ENCODE measurements at regions not wholly inside any gene's neighbourhood (a gene's known extent, or its start where the extent isn't known, plus 50 kb on each side); places are given as distances from the start of the nearest gene placed in this dataset.

GRCh38 chr12:115002434-115002833 lies 318.5 kb upstream of the TBX3 start:
- TF ChIP-seq CTCF (IDR thresholded peaks at IDR 0.05) (no peak), TEAD4 (IDR thresholded peaks at IDR 0.05; ENCODE audit: borderline replicate concordance, insufficient read depth) (no peak)

Measured in SK-N-SH (cell line).